NCI-H2081 (cell line): ENCODE measurements at regions not wholly inside any gene's neighbourhood (a gene's known extent, or its start where the extent isn't known, plus 50 kb on each side); places are given as distances from the start of the nearest gene placed in this dataset.

Source experiments
- DNase-seq, 2 experiments: peaks; one replicate each; lab custom pipeline; 2025; lab: John Stamatoyannopoulos, UW

DNA sequence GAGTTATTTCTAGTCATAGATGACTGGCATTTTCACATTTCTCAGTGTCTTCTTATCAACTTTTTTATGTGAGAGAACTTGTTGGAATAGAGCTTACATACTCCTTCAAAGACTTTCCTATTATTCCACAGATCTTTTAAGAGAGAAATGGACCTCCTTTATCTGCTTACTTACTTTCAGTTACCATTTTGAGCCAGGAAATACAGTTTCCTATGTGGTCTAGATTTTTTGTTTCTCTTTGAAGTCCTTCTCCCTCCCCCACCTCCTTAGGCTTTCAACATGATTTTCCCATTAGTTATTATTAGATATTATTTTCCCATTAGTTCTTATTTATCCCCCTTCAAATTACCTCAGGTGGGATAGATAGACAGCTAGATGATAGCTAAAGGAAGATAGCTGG lies 289.1 kb upstream of the ITGA1 start:
- DNase-seq: no peak

DNA sequence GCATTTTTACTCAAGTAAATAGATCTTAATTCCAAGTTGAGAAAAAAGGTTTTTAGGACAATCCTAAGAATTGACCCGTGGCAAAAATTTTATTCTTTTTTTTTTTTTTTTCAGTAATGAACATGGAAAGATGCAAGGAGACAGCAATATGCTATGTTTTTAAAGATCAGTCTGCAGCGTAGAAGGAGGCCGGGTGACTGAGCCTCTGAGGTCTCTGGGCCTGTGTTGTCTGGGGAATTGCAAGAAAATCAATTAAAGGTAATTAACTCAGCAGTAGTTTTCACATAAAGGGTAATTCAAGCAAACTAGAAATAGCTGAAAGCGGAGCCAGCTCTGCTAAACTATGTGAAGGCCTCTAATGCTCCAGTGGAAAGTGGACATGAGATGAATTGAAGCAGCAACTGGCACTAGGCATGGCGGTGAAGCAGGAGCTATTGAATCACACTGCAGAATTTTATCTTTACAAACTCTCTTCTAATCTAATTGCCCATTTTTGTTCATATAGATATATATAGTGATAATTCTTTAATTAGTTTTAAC lies 285.2 kb upstream of the ITGA1 start:
- DNase-seq: peak; percentile 22 to 67

DNA sequence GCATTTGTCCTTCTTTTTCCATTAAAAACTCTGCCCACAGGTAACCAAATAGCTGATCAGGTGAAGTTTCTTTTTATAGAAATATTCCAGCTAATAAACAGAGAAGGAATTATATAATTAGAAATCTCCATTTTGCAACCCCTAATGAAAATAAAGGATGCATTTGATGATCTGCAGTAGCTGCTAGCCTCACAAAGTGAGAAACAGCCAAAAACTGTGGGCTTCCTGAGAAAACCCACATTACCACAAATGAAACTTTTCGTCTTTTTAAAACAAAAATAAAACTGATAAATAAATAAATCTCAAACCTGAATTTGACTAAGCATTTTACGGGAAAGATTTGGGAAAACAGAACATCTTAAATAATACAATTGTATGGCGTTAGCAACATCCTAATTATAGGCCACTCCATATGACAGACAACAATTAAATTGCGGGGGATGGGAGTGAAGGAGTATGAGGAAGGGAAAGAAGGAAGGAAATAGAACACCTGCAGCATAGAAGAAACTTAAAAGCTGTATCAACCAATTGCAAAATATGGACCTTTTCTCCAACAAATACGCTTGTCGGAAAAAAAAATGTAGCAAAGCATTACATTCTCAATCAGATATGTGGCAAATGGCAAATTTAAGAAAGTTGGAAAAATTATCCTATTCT lies 283.0 kb upstream of the ITGA1 start:
- DNase-seq: no peak

DNA sequence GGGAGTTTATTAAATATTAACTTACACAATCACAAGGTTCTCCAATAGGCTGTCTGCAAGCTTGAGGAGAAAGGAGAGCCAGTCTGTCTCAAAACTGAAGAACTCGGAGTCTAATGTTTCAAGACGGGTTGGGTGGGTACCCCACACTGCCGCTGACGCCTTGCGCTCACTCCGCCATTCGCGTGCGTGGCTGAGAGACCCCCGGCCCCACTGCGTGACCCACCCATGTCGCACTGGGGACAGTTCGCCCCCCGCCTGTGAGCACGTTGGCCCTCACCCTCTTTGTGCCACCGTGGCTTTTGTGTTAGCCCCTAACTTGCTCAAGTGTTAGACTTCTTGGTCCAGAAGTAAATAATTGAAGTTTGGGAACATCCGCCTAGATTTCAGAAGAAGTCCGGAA lies 270.0 kb upstream of the ITGA1 start:
- DNase-seq: no peak

GRCh38 chr5:52520171-52520570 lies 267.5 kb upstream of the ITGA1 start:
- DNase-seq: no peak

- DNase-seq: no peak
Measured at GRCh38 chr5:52521236-52521635, 266.5 kb upstream of the ITGA1 start.

- peak; percentile 3 to 50 for DNase-seq
Measured at GRCh38 chr5:52523701-52524100, 264.0 kb upstream of the ITGA1 start.

- DNase-seq: peak in 1 of 2 experiments; percentile 9
Measured at GRCh38 chr5:52531105-52531504, 256.6 kb upstream of the ITGA1 start.

DNA sequence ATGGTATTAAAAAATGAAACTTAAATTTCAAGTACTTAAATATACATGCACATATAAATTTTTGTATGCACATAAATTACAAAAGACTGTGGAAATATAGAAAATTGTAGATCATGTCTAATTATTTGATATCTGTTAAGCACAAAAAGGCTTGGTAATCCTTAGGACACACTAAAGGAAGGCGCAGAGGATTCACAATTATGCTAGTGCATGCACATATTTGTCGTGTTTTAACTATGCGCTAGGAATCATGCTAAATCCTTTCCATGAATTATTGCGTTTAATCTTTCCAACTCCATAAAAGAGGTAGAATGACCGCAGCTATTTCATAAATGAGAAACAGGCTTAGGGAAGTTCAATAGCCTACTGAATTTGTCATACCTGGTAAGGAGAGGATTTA lies 244.1 kb upstream of the ITGA1 start:
- DNase-seq: no peak

DNA sequence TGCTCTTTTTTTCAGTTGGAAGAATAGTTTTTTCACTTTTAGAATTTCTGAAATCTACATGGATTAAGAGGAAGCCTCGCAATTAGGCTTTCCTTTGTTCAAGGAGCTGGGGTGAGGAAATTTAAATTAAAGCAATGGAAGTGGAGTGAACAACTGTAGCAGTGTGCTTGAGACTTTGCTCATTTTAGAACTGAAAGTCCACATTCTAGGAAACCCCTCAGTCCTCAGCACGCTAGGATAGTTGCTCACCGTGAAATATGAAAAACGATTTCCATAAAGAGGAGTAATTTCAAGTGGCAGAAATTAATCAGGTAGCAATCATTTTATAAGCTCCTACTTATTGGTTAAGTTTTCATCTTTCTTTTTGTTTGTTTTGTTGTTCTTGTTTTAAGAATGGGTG lies 243.0 kb upstream of the ITGA1 start:
- DNase-seq: no peak

DNA sequence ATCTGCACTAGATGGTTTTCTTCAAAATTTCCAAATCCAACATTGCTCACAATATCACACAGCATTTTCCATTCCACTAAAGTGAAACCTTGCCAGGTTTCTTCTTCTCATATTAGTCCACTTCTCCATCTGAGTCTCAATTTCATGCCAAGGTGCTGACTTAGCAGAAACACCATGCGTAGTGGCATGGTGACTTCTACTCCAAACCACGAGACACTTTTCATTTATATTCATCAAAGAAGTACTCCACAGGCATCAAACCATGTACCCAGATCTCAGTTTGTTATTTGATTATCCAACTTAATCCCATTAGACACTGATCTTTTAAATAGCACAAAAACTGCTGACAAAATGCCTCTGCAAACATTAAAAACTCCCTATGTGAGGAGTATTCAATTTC lies 233.4 kb upstream of the ITGA1 start:
- DNase-seq: no peak

DNA sequence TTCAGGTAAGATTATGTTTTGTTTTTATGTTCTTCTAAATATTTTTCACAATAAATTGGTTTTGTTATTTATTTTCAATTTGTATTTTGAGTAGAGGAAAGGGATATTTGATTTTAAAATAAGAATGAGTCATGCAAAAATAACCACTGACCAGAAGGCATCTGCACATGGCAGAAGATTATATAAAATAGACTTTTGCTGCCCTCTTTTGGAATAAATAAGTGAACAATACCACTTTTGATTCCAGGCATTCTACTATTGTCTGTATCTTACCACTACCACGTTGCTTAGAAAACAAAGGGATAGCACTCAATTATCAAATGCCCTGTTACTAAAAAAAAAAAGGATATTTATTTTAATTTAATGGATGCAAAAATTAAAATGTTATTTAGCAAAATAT lies 227.3 kb upstream of the ITGA1 start:
- DNase-seq: peak; percentile 72 to 85

DNA sequence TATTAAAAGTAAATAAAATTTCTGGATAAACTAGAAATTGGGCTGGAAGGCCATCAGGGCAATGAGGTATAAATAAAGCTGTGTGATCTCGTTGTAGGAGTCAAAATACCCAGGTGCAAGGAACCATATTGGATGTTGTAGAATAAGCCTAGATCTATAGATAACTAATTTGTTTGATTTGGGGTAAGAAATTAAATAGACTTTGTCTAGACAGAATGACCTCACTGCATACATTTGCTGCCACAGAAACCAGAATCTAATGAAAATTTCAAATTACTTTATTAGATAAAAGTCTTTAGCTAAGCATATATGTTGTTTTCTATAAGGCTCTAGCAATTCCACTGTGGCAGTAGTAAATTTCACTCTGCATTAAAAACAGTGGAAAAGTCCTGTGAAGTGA lies 225.2 kb upstream of the ITGA1 start:
- no peak for DNase-seq

GRCh38 chr5:52564587-52564986 lies 223.1 kb upstream of the ITGA1 start:
- no peak for DNase-seq

DNA sequence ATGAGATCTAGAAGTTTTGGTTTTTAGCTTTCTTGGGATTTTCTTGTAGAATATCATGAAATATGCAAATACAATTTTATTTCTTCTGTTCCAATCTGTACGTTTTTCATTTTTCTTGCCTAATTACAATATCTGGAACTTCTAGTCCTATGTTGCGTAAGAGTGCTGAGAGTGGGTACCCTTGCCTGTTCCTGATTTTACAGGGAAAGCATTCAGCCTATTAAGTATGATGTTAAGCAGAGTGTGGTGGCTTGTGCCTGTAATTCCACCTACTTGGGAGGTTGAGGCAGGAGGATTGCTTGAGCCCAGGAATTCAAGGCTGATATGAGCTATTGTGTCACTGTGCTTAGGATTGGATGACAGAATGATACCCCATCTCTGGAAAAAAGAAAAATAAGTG lies 210.2 kb upstream of the ITGA1 start:
- no peak for DNase-seq

DNA sequence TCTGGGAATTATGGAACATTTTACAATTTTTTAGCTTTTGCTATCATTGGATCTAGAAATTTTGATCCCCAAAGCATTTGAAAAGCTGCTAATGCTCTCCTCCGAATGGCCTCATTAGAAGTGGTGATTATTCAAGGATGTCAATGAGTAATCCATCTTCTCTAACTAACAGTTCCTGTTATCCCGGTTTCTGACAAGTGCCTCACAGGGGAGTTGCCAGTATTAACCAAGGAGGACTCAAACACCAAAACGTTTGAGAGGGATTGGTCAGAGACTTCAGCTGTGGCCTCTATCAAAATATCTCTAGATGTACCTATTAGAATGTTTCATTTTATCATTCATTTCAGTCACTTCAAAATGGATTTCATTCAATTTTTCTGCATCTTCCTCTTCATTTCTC lies 208.3 kb upstream of the ITGA1 start:
- DNase-seq: no peak

- no peak for DNase-seq
Measured at GRCh38 chr5:52580921-52581320, 206.8 kb upstream of the ITGA1 start.

- no peak for DNase-seq
Measured at GRCh38 chr5:52582313-52582712, 205.4 kb upstream of the ITGA1 start.

DNA sequence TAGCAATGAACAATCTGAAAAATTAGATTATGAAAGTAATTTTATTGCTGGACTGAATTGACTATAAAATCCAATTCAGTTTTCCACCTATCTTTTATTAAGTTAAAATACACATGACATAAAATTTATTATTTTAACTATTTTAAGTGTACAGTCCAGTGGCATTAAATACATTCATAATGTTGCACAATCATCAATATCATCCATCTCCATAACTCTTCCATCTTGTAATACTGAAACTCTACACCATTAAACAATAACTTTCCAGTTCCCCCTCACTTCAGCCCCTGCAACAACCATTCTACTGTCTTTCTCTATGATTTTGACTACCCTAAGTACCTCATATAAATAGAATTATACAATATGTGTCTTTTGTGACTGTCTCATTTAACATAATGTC lies 200.6 kb upstream of the ITGA1 start:
- no peak for DNase-seq

GRCh38 chr5:52597625-52598024 lies 190.1 kb upstream of the ITGA1 start:
- no peak for DNase-seq

DNA sequence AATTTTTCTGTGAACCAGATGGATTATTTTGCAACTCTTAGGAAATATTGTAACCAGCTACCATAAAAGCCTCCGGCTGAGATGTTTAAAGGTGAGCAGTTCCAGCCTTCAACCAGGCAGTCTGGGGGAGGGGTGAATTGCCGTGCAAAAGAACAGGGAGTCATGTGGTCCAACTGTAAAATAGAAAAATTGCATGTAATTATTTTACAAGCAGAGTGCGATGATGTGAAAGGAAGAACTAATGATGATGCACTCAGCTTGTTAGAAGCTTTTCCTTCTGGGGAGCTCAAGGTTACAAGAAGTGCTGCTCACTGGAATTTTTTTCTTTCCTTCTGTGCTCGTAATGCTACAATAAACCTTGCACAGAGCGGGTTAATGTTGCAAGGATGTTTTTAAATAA lies 188.7 kb upstream of the ITGA1 start:
- no peak for DNase-seq

DNA sequence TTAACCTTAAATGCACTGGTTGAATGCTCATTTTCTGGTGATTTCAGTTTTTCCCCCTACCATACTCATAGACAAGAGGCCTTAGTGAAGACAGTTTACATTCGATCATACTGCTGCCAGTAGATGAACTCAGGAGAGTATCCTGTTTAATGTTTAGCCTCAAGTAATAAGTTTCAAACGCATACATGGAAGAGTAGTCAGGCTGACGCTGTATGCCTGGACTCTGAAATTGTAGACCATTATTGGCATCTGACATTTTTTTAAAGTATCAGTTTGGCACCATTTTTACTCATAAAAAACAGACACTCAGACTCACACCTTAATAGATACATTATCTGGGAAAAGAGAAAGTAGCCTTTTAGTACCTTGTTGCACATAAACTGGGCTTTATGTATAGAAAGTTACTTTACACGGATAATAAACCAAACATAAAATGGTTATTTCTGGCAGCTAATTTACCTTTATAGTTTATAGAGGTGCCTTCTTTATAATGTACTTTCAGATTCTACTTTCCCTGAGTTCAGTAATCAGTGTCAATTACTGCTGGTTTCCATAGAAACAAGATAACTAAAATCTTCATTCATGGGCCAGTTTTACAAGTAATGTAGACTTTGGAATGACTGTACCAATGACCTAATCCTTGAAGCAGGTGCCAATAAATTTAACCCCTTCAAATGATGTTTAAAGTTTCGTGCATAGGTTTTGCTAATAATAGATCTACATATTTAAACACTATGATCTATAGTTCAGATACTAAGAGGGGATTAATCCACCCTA lies 183.8 kb upstream of the ITGA1 start:
- no peak for DNase-seq
